ENCODE measurements at regions not wholly inside any gene's neighbourhood (a gene's known extent, or its start where the extent isn't known, plus 50 kb on each side); places are given as distances from the start of the nearest gene placed in this dataset.
"Not testable (repeated sequence)": the region's sequence is repeated elsewhere in the genome, so short reads cannot be mapped to it uniquely, and the experiment has no call there.

DNA sequence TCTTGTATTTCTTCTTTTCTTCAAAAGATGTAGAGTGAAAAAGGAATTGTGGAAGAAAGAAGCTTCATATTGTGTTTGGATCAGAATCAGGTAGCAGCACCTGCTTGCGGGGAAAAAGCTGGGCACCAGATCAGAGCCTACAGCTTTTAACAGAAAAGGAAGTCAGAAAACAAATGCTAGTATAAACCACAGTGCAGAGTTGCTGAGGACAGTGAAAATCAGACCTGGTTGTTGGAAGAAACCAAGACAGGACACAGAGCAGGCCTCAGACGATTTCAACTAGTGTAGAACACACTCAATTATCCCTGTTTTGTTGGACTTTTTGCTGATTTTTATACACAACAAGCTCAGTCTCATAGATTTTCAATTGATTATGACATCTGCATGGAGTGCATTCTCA lies 221.4 kb downstream of the PTN start:
- H3K4me3 ChIP-seq (ENCODE audit: low read depth, low read length): no peak overlapping the region
- TF ChIP-seq, protein P1, sequence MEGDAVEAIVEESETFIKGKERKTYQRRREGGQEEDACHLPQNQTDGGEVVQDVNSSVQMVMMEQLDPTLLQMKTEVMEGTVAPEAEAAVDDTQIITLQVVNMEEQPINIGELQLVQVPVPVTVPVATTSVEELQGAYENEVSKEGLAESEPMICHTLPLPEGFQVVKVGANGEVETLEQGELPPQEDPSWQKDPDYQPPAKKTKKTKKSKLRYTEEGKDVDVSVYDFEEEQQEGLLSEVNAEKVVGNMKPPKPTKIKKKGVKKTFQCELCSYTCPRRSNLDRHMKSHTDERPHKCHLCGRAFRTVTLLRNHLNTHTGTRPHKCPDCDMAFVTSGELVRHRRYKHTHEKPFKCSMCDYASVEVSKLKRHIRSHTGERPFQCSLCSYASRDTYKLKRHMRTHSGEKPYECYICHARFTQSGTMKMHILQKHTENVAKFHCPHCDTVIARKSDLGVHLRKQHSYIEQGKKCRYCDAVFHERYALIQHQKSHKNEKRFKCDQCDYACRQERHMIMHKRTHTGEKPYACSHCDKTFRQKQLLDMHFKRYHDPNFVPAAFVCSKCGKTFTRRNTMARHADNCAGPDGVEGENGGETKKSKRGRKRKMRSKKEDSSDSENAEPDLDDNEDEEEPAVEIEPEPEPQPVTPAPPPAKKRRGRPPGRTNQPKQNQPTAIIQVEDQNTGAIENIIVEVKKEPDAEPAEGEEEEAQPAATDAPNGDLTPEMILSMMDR (IDR thresholded peaks at IDR 0.05; ENCODE audit: low read depth, low read length, missing control alignments): no peak
- DNase-seq (ENCODE audit: low read depth): no peak

DNA sequence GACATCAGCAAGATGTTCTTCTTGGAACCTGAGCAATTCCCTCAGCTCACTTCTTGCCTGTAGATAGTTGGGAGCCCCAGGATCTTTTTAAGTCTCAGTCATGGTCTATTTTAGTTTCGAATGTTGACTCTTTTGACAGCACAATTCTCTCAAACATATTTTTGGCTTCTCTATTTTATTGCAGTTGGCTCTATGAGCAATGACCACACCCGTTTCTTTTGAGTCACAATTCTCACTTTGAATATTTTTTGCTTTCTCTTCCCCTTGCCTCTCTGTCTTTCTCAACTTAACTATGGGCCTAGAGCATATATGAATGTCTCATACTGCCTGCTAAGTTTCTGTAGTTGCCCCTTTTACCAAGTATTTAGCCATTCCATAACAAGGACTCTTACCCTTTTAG lies 222.8 kb downstream of the PTN start:
- no peak overlapping the region for H3K4me3 ChIP-seq (ENCODE audit: low read depth, low read length)
- TF ChIP-seq, protein P1 (IDR thresholded peaks at IDR 0.05; ENCODE audit: low read depth, low read length, missing control alignments): no peak

DNA sequence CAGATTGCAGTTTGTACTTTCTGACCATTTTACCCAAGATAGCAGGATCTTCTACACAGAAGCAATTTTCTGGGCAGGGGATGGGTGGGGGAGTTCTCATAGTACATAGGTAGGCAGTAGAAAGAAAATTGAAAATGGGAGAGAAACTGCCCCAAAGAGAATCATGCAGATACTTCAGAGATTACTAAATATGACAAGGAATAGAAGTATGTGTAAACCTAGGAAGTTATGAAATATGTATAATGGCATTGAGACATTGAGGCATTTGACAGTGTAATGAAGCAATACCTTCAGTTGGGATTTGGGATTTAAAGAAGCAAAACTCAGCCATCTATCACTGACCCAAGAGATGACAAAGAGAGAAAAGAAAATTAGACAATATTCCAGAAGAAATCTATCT lies 233.0 kb downstream of the PTN start:
- H3K4me3 ChIP-seq (ENCODE audit: low read depth, low read length): no peak overlapping the region
- no peak for DNase-seq (ENCODE audit: low read depth)
- TF ChIP-seq, protein P1 (IDR thresholded peaks at IDR 0.05; ENCODE audit: low read depth, low read length, missing control alignments): no peak

More for the DNA sequence above, 222.8 kb downstream of the PTN start:
- peak; percentile 2 for DNase-seq (ENCODE audit: low read depth)

DNA sequence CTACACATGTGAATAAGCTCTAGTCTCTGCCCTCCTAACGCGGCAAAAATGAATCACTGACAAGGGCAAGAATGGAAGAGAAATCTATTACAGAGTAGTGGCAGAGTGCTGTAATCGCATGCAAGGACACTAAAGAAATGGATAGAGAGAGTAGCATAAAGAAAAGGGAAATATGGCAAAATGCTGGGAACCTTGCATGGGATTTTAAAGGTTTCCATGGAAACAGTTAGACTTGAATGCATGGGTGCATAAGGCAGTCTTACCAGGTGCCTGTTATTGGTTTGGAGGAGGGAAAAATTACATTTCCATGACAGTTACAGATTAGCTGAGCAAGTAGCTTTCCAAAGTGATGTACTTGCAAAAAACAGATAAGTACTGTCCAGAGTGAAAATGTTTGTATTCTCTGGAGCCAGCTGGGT lies 233.4 kb downstream of the PTN start:
- TF ChIP-seq, protein P1 (IDR thresholded peaks at IDR 0.05; ENCODE audit: low read depth, low read length, missing control alignments): no peak
- no peak overlapping the region for H3K4me3 ChIP-seq (ENCODE audit: low read depth, low read length)
- no peak for DNase-seq (ENCODE audit: low read depth)

DNA sequence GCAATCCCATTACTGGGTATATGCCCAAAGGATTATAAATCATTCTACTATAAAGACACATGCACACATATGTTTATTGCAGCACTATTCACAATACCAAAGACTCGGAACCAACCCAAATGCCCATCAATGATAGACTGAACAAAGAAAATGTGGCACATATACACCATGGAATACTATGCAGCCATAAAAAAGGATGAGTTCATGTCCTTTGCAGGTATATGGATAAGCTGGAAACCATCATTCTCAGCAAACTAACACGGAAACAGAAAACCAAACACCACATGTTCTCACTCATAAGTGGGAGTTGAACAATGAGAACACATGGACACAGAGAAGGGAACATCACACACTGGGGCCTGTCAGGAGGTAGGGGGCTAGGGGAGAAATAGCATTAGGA lies 235.7 kb downstream of the PTN start:
- DNase-seq (ENCODE audit: low read depth); H3K4me3 ChIP-seq (ENCODE audit: low read depth, low read length): not testable (repeated sequence)

DNA sequence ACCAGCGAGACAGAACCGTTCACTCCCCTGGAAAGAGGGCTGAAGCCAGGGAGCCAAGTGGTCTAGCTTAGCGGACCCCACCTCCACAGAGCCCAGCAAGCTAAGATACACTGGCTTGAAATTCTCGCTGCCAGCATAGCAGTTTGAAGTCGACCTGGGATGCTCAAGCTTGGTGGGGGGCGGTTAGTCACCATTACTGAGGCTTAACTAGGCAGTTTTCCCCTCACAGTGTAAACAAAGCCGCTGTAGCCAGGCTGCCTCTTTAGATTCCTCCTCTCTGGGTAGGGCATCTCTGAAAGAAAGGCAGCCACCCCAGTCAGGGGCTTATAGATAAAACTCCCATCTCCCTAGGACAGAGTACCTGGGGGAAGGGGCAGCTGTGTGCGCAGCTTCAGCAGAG lies 235.1 kb downstream of the CHRM2 start:
- H3K4me3 ChIP-seq (ENCODE audit: low read depth, low read length); DNase-seq (ENCODE audit: low read depth): not testable (repeated sequence)

DNA sequence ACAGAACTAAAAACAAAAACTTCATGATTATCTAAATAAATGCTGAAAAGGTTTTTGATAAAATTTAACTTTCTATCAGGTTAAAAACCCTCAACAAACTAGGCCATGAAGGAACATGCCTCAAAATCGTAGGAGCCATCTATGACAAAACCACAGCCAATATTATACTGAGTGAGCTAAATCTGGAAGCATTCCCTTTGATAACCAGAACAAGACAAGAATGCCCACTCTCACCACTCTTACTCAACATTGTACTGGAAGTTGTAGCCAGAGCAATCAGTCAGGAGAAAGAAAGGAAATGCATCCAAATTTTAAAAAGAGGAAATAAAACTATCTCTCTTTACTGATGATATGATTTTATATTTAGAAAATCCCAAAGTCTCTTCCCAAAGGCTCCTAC lies 228.7 kb downstream of the CHRM2 start:
- no peak overlapping the region for H3K4me3 ChIP-seq (ENCODE audit: low read depth, low read length)
- TF ChIP-seq, protein P1 (IDR thresholded peaks at IDR 0.05; ENCODE audit: low read depth, low read length, missing control alignments): no peak
- no peak for DNase-seq (ENCODE audit: low read depth)

DNA sequence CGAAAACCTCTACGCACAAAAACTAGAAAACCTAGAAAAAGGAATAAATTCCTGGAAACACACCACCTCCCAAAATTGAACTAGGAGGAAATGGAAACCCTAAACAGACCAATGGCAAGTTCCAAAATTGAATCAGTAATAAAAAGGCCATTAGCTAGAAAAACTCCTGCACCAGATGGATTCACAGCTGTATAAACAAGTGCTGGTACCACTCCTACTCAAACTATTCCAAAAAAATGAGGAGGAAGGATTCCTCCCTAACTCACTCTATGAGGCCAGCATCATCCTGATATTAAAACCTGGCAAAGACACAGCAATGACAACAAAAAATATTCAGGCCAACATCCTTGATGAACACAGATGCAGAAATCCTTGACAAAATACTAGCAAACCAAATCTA lies 228.2 kb downstream of the CHRM2 start:
- no peak overlapping the region for H3K4me3 ChIP-seq (ENCODE audit: low read depth, low read length)
- TF ChIP-seq, protein P1 (IDR thresholded peaks at IDR 0.05; ENCODE audit: low read depth, low read length, missing control alignments): no peak
- no peak for DNase-seq (ENCODE audit: low read depth)

Measured in GM12864 (cell line).